Hematopoietic multipotent progenitor cell (in vitro differentiated cells): ENCODE measurements at regions not wholly inside any gene's neighbourhood (a gene's known extent, or its start where the extent isn't known, plus 50 kb on each side); places are given as distances from the start of the nearest gene placed in this dataset.
"Not testable (repeated sequence)": the region's sequence is repeated elsewhere in the genome, so short reads cannot be mapped to it uniquely, and the experiment has no call there.

ENCODE experiments used
- DNase-seq, 3 donors: peaks; one replicate each; pipeline ENCODE4 v3.0.0-alpha.2; 2011 to 2015; ENCODE audit warnings: low read depth in 2 of 3, low spot score in 2 of 3

DNA sequence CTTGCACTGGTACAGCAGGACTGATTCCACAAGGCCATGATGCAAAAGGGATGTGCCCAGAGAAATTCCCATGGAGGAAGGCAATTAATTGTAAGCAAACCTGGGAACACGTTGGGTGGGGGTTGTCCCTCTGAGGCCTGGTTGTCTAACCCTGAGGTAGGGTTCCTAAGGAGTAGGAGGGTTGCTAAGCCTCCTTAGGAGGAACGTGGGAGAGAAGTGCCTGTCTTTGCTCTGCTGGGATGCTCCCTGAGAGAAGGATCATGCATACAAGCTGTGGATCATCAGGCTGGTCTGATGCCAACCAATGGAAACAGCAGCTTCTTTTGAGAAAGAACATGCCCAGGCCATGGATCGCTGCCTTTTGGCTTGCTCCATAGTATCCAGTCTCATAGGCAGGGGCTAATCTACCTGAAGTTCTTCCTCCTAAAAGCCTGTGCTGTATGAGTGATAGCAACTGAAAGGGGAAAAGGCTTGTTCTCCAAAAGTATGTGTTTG, 203.7 kb upstream of the NPVF start:
- DNase-seq: no peak

DNA sequence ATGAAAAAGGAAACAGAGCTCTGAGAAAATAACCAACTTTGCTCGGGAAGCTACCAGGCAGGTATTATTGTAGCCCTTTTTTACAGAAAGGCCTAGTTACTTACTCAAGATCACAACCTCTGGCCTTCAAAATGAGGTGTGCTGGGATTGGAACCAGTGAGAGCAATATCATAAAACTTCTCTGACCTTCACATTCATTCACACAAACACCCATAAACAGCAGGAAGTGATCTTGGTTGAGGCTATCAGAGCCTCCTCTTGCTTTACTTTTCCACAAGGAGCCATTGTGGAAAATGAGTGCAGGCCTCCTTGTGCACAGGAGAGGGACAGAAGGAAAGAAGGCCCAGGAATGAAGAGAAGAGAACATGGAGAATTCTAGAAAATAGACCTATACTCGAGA, 204.5 kb upstream of the NPVF start:
- DNase-seq: no peak

DNA sequence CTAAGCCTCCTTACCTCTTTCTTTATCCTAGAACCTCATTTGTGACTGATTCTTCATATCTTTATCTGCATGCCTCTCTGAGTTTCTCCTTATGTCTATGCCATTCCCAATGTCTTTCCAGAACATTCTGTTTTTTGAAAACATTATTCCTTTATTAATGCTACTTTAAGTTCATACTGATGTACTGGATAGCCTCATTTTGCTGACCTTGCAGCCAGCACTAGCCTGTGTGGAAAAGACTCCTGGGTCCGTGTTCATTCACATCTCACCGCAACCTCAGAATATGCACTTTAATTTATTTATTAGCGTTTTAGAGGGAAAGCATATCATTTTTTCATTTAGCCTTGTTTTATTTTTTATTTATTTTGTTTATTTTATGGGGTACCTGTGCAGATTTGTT, 208.1 kb upstream of the NPVF start:
- no peak for DNase-seq

DNA sequence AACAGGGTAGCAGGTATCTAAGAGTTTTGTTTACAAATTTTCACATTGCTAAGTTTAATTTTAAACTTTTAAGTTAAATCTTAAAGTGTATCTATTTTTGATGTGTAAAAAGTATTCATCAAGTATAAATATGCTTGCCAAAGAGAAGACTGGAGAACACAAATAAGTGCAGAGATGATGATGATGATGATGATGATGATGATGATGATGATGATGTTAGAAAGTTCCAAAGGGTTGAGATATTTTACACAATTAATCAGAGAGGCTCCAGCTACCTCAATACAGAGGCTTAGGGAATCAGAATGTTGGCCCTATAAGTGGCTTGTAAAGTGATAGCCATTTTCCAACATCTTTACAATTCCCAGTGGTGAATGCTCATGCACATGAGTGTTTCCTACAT, 209.0 kb upstream of the NPVF start:
- no peak for DNase-seq

DNA sequence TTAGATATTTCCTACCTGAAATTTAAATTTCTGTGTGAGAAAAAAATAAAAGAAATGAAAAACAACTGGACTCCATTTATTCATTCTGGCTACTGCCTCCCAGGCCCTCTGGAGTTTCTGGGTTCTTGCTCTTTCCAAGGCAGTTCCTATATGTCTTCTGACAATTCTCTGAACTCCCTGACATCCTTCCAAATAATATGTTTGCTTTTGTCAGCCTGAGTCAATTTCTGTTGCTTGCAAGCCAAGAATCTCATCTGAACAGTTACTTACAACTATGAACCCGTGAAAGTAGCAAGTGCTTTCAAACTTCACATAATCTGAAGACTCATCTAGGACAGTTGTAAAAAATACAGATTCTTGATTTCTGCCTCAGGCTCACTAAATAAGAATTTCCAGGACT, 216.7 kb upstream of the NPVF start:
- no peak for DNase-seq

DNA sequence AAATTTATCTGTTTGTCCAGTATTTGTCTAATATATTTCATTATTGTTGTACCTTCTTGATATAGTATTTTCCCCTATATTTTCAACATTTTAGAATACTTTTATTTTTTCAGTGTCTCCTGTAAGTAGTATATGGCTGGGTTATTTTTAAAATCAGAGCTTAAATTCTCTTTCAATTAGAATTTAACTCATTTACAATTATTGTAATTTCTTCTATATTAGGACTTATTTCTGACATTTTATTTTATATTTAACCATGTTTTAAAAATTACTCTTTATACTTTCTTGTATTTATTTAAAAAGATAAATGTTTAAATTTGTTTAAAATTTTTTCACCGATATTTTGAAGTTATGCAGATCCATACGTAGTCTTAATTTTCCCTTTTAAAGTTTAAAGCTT, 220.0 kb upstream of the NPVF start:
- DNase-seq: no peak

DNA sequence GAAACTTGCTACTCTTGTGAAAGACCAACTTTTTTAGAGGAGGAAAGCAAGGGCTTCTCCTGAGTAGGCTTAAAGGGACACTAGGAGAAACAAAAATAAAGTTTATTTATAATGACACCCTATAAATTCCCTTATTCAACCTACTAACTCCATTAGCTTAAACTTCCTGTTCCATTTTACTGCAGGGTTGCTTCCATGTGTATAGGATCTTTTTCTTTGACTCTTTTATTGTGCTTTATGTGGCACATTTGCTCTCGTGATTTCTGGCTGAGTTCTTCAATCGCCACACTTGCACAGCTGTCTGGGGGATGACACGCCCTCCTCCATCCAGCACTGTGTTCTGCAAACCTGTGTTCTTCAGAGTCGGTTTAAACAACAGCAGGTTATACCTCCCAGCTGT, 225.7 kb upstream of the NPVF start:
- DNase-seq: no peak

DNA sequence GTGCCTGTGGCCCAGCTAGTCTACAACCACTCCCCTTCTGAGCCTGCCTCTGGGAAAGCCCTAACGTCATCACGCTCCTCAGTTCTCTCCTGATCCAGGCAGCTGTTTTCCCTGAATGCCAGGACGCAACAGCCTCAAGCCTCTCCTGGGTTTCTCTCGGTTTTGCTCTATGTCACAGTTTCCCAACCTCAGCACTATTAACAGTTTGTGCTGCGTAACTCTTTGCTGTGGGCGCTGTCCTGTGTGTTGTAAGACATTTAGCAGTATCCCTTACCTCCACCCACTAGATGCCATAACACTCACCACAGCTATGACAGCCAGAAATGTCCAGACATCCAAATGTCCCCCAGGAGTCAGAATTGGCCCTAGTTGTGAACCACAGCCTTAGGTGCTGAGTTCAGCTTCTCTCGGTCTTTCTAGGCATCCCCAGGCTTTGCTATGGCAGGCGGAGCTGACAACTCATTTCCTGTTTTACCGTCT, 226.3 kb upstream of the NPVF start:
- no peak for DNase-seq

DNA sequence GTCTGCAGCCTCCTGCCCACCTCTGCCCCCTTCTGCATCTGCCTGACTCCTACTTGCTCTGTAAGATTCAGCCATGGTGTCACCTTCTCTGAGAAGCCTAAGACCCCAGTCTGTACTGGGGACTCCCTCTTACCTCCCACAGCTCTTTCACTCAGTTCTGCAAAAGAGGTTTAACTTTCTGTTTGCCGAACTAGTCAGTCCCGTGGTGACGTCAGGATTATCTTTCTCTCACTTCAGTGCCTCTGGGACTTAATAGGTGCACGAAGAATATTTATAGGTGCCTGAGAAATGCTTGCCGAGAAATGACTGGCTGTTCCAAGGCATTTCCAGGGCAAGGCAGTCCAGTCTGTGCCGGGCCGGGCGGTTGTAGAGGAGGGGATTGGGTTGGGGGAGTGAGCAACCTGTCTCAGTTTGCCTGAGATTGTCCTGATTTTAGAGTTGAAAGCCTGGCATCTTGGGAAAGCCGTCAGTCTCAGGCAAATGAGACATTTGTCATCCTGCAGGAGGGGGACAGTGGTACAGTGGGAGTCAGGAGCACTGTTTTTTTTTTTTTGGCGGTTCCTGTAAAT, 227.5 kb upstream of the NPVF start:
- DNase-seq: no peak

DNA sequence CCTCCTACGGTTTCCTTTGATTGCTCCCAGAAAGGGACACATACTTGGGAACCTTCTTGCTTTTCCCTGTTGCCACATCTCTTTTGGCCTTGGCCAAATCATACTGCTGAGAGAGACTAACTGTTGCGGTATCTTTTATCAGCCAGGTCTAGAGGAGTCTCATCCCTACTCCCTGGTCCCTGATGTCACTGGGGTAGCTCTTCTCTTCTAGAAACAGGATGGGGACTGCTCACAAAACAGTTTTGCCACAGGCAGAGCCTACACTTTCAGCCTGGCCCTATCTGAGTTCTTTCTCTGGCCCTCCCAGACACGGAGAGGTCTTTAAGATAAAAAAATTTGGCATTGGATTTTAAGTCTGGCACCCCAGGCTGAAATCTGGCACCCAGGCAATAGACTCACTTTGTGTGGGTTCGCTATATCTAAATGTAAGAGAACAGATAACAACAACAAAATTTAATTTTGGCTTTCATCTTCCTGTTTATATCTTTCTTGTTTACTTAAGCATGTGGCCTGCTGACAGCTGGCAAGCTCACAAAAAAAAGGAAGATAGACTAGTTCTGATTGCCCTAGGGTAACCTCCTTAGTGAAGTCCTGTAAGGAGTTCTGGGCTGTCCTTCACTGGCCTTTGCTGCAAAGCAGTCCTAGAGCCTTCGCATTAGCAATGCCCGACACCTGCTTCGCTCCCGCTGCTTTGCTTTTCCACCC, 228.3 kb upstream of the NPVF start:
- no peak for DNase-seq

DNA sequence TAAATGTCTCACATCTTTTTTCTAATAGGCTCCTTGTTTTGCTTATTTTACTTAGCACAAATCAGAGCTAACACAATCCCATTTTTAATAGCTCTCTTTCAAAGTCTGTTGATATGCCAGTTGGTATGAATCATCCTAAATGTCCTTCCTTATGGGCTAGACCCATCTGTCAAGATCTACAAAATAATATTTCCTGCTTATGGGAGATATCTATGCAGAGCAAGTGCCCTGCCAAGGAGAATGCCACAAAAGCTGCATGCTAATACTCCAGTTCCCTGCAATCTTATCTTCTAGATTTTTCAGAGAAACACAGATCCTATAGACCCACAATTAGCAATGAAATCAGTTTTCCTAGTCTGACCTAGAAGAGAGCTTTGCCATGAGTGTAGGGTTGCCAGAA, 230.8 kb upstream of the NPVF start:
- DNase-seq: no peak

DNA sequence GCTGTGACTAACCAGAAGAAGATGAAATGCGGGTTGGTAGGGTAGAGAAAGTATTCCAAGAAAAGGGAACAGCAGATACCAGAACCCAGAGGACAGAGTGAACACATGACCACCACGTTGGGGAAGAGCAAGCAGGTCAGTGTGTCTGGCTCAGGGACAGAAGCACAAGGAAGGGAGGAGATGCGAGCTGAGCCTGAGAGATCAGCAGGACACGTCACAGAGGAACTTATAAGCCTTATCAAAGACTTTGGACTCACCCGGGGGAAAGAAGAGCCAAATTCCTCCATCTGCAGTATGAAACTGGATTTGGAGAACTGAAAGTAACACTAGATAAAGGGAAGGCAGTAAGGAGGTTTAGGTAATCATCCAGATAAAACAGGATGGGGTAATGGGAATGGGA, 232.1 kb upstream of the NPVF start:
- DNase-seq: no peak

DNA sequence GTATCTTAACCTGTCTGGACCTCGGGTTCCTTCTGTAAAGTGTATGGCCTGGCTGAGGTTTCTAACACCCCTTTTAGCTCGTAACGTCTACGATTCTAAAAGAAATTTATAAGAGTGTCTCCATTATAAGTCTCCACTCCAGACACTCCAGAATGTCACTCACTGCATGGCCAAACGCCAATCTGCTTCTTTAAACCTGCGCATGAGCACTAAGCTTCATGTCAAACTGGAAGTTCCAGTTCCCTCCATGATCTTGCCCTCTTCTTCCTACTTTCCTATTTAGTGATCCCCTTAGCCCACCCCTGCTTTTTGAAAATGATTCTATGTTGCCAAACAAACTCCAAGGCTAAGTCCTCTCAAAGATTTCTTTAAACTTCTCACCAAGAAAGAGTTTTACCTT, 241.4 kb upstream of the NPVF start:
- DNase-seq: no peak

DNA sequence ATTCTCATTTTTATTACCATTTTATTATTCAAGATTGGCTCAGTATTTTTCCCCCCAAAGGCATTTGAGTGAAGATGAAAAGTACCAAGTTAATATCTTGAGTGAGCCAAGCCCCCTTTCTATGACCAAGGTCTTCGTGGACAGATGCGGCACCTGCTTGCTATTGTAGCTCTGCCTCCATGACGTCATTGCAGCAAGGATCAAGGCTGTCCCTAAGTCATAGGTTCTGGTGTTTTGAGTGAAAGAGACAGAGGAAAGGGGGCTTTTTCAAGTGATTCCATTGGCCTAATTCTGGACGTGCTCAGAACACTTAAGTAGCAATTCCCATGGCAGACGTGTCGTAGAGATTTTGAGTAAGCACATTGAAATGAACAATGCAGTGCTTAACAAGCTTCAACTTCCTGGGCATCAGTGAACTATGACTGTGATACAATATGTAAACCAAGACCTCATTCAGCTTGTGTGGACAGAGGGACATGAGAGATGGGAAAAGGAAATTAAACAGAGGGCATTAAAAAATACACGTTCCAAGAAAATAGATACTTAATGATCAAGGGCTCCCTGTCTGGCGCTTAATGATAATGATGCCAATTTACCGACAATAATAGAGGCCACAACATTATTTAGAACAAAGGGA, 248.7 kb upstream of the NPVF start:
- no peak for DNase-seq

DNA sequence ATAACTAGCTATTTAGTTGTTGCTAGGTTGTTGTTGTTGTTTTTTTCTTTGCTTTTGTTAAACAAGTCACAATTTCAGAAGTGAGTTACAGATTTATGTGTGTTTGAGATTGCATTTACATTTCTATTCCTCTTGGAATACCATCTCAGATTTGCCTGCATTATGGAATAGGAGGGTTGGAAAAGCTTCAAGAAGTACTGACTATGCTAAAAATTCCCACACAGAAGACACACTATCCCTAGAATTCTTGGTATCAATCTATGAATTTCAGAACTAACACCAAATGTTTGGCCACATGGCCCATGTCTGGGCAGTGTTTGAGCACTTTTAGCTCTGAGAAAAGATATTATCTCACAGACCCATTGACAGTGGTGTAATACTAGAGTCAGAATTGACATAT, 249.9 kb upstream of the NPVF start:
- DNase-seq: not testable (repeated sequence)

DNA sequence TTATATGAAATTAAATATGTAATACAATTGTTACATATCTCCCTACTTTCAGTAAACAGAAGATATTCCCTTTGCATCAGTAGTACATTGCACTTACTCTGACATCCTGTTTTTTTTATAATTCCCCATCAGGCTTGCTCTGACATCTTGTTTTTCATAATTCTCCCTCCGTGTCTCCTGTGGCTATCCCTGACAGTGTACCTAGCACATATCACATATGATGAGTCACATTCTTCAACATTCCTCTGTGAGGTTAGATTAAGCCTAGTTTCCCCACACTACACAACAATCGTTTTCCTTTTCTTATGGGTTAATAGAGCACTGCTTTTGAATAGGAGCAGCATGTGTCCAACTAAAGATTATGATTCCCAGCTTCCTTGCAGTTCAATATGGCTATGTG, 250.6 kb upstream of the NPVF start:
- no peak for DNase-seq

DNA sequence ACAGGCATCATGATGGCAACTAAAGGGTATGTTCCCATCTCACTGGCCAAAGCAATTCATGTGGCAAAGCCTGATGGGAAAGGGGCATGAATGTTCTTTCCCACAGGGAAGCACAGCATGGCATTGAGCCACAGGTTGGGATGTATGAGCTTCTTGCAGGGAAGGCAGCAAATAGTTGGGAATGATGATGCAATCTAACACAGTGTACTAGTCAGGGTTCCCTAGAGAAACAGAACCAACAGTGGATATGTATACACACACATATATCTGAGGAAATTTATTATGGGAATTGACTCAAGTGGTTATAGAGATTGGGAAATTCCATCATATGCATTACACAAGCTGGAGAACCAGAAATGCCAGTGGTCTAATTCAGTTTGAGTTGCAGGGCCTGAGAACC, 253.6 kb upstream of the NPVF start:
- no peak for DNase-seq

DNA sequence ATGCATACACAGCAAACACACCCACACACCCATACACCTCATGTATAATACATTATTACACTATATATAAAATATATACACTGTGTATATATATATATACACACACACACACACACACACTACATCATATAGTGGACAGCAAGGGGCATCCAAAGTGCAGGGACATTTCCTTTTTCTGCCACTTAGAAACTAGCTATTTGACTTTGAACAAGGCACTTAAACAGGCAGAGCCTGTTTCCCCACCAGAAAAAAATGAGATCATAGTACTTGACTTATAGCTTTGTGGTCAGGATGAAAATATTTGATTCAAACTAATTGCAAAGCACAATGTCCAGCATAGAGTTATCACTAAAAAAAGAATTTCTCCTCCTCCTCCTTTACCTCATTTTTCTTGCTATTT, 254.3 kb upstream of the NPVF start:
- DNase-seq: no peak

DNA sequence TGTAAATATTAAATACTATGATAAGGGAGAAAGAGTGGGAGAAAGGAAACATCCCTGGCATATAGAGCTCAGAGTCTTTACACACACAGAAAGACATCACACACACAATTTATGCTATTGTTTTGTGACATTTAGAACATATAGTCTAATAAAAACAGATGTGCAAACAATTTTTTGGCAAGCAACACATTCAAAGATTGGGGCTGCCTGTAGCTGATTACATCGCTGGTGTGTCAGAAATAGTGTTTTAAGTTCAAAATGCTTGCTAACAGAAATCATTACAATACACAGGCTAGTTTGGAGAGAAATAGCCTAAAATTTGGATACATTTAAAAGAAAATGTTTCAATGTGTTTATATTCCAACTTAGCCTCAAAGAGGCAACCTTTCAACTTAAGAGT, 256.7 kb upstream of the NPVF start:
- no peak for DNase-seq

DNA sequence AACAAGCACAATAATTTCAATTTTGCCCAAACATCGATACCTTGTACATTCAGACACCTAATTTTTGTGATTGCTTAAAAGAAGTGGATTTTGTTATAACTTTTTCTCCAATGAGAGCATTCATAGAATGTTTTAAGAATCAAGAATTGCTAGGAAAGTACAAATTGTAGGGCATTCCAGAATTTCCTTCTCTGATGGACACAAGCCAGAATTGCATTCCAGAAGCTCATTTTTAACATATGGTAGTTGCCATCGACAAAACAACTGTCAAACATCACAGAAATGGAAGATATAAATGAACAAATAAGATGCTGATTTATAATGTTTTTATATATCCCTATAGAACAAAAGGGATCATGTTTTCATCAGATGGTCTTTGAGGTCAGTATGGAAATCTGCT, 258.4 kb upstream of the NPVF start:
- no peak for DNase-seq

DNA sequence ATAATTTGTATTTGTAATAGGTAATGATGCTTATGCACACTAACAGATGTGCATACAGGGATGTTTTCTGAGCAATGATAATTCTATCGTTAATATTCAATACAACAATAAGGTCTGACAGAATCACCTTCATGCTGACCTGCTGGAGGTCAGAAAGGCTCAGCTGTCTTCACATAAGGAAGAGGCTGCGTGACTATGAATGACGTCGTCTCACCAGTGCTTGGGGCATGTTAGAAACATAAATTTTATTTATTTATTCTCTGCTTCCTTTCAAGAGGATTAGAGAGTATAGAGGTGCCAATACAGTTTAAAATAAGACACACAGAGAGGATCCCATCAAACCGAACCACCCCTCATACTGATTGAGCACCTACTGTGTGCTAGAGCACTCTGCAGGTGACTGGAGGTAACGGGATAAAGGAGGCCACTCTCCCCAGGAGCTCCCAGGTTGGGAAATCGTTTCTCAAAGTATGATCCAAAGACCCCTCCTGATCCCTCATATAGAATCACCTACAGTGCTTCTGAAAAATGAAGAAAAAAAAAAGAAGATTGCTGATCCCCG, 265.6 kb upstream of the NPVF start:
- no peak for DNase-seq

DNA sequence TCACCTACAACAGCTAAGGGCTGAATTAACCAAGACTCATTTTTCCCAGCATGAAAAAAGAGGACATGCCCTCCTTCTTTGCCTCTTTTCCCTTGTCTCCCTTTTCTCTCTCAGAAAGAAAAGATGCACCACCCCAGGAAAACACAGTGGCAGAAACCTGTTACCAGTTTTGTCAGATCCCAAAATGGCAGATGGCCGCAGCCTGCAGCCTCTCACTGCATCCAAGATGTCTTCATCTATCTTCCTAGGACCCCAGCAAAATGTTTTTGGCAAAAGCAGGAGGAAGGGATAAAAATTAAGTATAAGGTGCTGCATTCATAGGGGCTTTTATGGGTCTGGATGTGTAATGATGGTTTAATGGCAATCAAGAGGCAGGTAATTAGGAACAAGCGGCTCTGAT, 266.6 kb upstream of the NPVF start:
- no peak for DNase-seq
